Psoas muscle (tissue), 7 donors: ENCODE measurements at regions not wholly inside any gene's neighbourhood (a gene's known extent, or its start where the extent isn't known, plus 50 kb on each side); places are given as distances from the start of the nearest gene placed in this dataset.

ENCODE experiments used
- ATAC-seq, 4 donors: fragments of 200-7000 bp; cut with Tn5 transposase; one replicate each; pipeline ENCODE4 v1.9.1; 2020; ENCODE audit warnings: moderate library complexity in 3 of 4, mild to moderate bottlenecking in 2 of 4
- DNase-seq, 2 donors: peaks; one replicate each; pipeline ENCODE4 v3.0.0-alpha.2; 2020
- H3K27ac ChIP-seq: fragments of 200-600 bp; one replicate; pipeline ENCODE4 v1.8.0; 2022
- H3K27me3 ChIP-seq, 3 donors: fragments of 200-600 bp in 1 of 3; one replicate each; pipeline versions ENCODE4 v1.6.1 to v1.8.0; 2013 to 2022; ENCODE audit warnings: low read length in 2 of 3, mild to moderate bottlenecking in 2 of 3, moderate library complexity in 1 of 3; ENCODE audit not compliant: insufficient read depth in 3 of 3
- H3K36me3 ChIP-seq, 2 donors: fragments of 200-600 bp in 1 of 2; one replicate each; pipeline versions ENCODE4 v1.6.1 to v1.8.0; 2013 to 2022; ENCODE audit warnings: low read depth in 1 of 2, mild to moderate bottlenecking in 1 of 2, moderate library complexity in 1 of 2; ENCODE audit not compliant: insufficient read depth in 1 of 2
- H3K4me1 ChIP-seq: fragments of 200-600 bp; one replicate; pipeline ENCODE4 v1.8.0; 2022
- H3K4me3 ChIP-seq: fragments of 200-600 bp; one replicate; pipeline ENCODE4 v1.8.0; 2022; ENCODE audit warnings: mild to moderate bottlenecking
- H3K9me3 ChIP-seq: fragments of 200-600 bp; one replicate; pipeline ENCODE4 v1.8.0; 2022
- CTCF ChIP-seq: fragments of 200-600 bp; IDR thresholded peaks from one replicate; pipeline ENCODE4 v1.8.0; 2022; ENCODE audit warnings: antibody characterized with exemption
- WGBS, 3 donors: extraction: QIAGEN DNeasy Blood & Tissue Kit; methylation state at CpG; one replicate each; pipeline versions ENCODE4 v1.1.6 to v1.1.7; 2013; 5-methylcytosine and 5-hydroxymethylcytosine counted together
- intact Hi-C, 2 donors: fragments of 100-400 bp; cut with DNase I; formaldehyde crosslinking; loops; one replicate each; pipeline versions ENCODE4 v1.11.0 to v1.14.2; 2022
- donor health status: healthy with polysubstance abuse.
- donor health status: DM: no; HTN: no; CAD: no; lungs with moderate emphysema.
- donor health status: Bipolar disorder and iron deficiency.
- donor health status: healthy.
- donor health status: DM: yes; HTN: yes; CAD: no.
- donor health status: DM: no; HTN: no; CAD: no.
- donor health status: DM: yes; HTN: yes; CAD: no.

- H3K4me1 ChIP-seq = no peaks in the 10 kb centered on the region
- ATAC-seq = no peak
- H3K36me3 ChIP-seq = no peaks in the 10 kb centered on the region
- no peak for TF ChIP-seq CTCF
- H3K4me3 ChIP-seq = no peak overlapping the region
- peaks cover 0 to 20% (median 4%) of the 10 kb centered on the region in 3 donors for H3K27me3 ChIP-seq
- 62 to 70% (median 64%) methylated on average over 2 of the region's 2 CpGs for WGBS, 3 donors
- intact Hi-C loops = no loop called here
- no peaks in the 10 kb centered on the region for H3K9me3 ChIP-seq
- H3K27ac ChIP-seq = no peak overlapping the region
- DNase-seq = no peak
Observed at GRCh38 chr11:32002311-32002710, 88.6 kb upstream of the RCN1 start.

DNA sequence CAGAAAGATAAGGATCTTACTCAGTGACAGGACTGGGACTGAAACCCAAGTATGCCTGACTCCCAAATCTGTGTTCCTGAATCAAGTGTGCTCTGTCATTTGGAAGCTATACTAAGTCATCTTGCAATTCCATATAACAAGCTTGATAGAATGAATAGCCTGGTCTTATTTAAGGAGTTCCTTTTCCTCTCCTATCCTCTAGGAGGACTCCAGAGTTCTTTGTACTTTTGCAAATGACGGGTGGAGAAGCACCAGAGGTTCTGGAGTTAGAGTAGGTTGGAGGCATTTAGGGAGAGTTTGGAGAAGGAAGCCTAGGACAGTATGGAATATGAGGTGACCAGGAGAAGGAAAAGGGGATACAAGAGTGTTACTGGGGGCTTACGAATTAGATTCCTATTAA is 92.9 kb upstream of the RCN1 start:
- intact Hi-C loops = no loop called here
- Histone ChIP-seq H3K36me3 (no peaks in the 10 kb centered on the region), H3K27me3 (peaks cover 0 to 3% (median 2%) of the 10 kb centered on the region in 3 donors), H3K4me3 (no peak overlapping the region), H3K4me1 (no peaks in the 10 kb centered on the region), H3K27ac (no peak overlapping the region), H3K9me3 (no peaks in the 10 kb centered on the region)
- WGBS, 3 donors = 62 to 68% (median 62%) methylated on average over 2 of the region's 2 CpGs
- no peak for TF ChIP-seq CTCF
- DNase-seq (no peak), ATAC-seq (no peak)

GRCh38 chr11:31996159-31996881 is 94.6 kb upstream of the RCN1 start:
- H3K27ac ChIP-seq = no peak overlapping the region
- intact Hi-C loops = no loop called here
- no peak for ATAC-seq
- H3K4me1 ChIP-seq = no peaks in the 10 kb centered on the region
- 73 to 76% (median 76%) methylated on average over 7 of the region's 7 CpGs for WGBS, 3 donors
- peaks cover 0 to 3% (median 2%) of the 10 kb centered on the region in 3 donors for H3K27me3 ChIP-seq
- no peaks in the 10 kb centered on the region for H3K9me3 ChIP-seq
- DNase-seq = no peak
- H3K36me3 ChIP-seq = no peaks in the 10 kb centered on the region
- no peak for TF ChIP-seq CTCF
- no peak overlapping the region for H3K4me3 ChIP-seq

DNA sequence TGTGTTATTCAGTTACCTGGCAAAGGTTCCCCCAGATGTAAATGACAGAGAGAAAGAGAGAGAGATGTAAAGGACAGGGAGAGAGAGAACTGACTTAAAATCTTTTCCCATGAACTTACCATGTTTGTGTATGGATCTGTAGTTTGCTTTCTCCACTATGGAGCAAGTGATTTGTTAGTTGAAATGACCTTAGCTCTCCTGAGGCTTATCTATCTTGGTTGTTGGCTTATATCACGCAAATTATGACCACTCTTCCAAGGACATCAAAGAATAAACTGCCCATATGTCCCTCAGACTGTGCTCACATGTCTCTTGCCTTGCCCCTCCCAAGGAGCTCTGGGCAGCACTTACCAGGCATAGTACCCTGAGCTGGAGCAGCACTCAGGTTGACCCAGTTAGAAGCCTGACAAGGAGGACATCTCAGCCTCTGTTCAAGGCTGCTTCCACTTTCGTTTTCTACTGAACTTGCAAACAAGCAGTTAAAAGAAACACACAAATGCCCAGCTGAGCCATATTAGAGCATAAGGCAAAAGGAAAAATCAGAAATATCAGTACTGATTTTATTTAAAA is 95.3 kb upstream of the RCN1 start:
- no peak for DNase-seq
- Histone ChIP-seq H3K27me3 (peaks cover 0 to 3% (median 2%) of the 10 kb centered on the region in 3 donors), H3K27ac (no peak overlapping the region), H3K4me1 (no peaks in the 10 kb centered on the region), H3K4me3 (no peak overlapping the region), H3K9me3 (no peaks in the 10 kb centered on the region), H3K36me3 (no peaks in the 10 kb centered on the region)
- intact Hi-C loops = no loop called here
- no peak for TF ChIP-seq CTCF
- 43 to 53% (median 49%) methylated on average over 2 of the region's 2 CpGs for WGBS, 3 donors
- ATAC-seq = no peak

- Histone ChIP-seq H3K27me3 (peaks cover 0 to 5% (median 2%) of the 10 kb centered on the region in 3 donors), H3K9me3 (no peaks in the 10 kb centered on the region), H3K36me3 (no peaks in the 10 kb centered on the region), H3K4me3 (no peak overlapping the region), H3K27ac (no peak overlapping the region), H3K4me1 (no peaks in the 10 kb centered on the region)
- WGBS, 3 donors = 36 to 44% (median 41%) methylated on average over 7 of the region's 7 CpGs
- intact Hi-C loops = no loop called here
- DNase-seq = no peak
- ATAC-seq = no peak
- no peak for TF ChIP-seq CTCF
Observed at GRCh38 chr11:31995032-31995431, 95.8 kb upstream of the RCN1 start.
